AG09319 (cell line): ENCODE measurements at regions not wholly inside any gene's neighbourhood (a gene's known extent, or its start where the extent isn't known, plus 50 kb on each side); places are given as distances from the start of the nearest gene placed in this dataset.

Experiments used
- DNase-seq: peaks from one replicate; pipeline ENCODE4 v3.0.0-alpha.2; 2010; ENCODE audit warnings: low read depth; ENCODE audit errors: extremely low read depth
- CTCF ChIP-seq: IDR thresholded peaks from 2 replicates; pipeline ENCODE4 v1.5.1; 2011; ENCODE audit warnings: low read depth, mild to moderate bottlenecking, inconsistent platforms, low read length, moderate library complexity

- no peak for DNase-seq
- no peak for TF ChIP-seq CTCF
Observed at GRCh38 chr1:29890201-29890959, 654.1 kb downstream of the PTPRU start.

- no peak for DNase-seq
- no peak for TF ChIP-seq CTCF
Observed at GRCh38 chr1:29889776-29890175, 653.5 kb downstream of the PTPRU start.

GRCh38 chr1:29884740-29885139, 648.4 kb downstream of the PTPRU start:
- DNase-seq: no peak
- no peak for TF ChIP-seq CTCF

DNA sequence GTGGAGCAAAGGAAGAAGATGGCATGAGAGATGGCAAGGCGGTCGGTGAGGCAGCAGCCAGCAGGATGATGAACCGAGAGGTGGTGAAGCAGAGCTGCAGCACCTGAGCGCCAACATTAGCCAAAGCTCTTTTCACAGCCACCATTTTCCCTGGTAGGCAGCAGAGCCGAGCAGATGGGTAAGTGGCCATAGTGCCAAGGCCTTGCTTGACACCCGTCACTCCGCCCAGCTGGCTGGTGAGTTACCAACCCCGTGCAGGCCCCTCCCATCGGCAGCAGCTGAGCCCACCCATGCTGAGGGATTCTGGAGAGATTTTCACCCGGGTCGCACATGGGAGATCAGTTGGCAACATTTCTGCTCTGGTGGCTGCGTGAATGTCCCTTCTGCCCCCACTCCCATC, 647.7 kb downstream of the PTPRU start:
- TF ChIP-seq CTCF: no peak
- DNase-seq: no peak

DNA sequence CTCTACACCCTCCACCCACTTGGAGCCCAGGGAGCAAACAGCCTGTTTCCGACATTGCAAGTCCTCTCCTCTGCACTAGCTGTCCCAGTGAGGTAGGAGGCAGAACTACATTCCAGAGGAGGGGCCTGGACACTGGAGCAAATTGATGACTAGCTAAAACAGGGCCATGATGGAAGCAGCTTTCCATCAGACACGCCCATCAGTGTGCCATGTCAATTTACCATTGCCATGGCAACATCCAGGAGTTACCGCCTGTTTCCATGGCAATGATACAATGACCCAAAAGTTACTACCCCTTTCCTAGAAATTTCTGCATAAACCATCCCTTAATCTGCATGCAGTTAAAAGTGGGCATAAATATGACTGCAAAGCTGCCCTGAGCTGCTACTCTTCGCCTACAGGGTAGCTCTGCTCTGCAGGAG, 647.1 kb downstream of the PTPRU start:
- no peak for DNase-seq
- TF ChIP-seq CTCF: no peak

DNA sequence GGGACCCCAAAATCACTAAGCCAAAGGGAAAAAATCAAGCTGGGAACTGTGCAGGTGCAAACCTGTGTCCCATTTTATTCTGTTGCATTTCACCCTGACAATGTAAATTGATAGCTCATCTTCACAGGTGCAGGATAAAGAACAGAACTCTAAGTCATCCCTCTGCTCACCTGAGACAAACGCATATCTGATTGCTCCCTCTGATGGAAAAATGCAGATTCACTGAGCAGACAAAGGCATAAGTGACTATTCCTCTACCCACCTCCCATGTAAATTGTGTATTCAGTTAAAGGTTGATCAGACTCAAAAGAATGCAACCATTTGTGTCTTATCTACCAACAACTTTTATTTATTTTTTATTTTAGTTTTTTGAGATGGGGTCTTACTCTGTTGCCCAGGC, 644.2 kb downstream of the PTPRU start:
- no peak for TF ChIP-seq CTCF
- no peak for DNase-seq

- no peak for DNase-seq
- no peak for TF ChIP-seq CTCF
Observed at GRCh38 chr1:29879217-29879616, 642.9 kb downstream of the PTPRU start.
